Right atrium auricular region (tissue), 2 donors: ENCODE measurements at regions not wholly inside any gene's neighbourhood (a gene's known extent, or its start where the extent isn't known, plus 50 kb on each side); places are given as distances from the start of the nearest gene placed in this dataset.

Experiments
- DNase-seq: peaks from one replicate; pipeline ENCODE4 v3.0.0-alpha.2; 2019; ENCODE audit warnings: low spot score
- H3K27ac ChIP-seq, 2 donors: fragments of 200-600 bp; sonication (generic); 1 replicate in 1 of 2; 2 replicates in 1 of 2; pipeline ENCODE4 v1.5.1; 2016 to 2019
- H3K27me3 ChIP-seq, 2 donors: fragments of 200-600 bp; sonication (generic); one replicate each; pipeline versions ENCODE4 v1.5.1 to v1.6.0; 2017 to 2019
- H3K36me3 ChIP-seq: fragments of 200-600 bp; sonication (generic); one replicate; pipeline ENCODE4 v1.5.1; 2016
- H3K4me1 ChIP-seq, 2 donors: fragments of 200-600 bp; sonication (generic); one replicate each; pipeline versions ENCODE4 v1.5.1 to v1.6.0; 2017 to 2019
- H3K4me3 ChIP-seq, 2 donors: fragments of 200-600 bp; sonication (generic); 1 replicate in 1 of 2; 2 replicates in 1 of 2; pipeline ENCODE4 v1.5.1; 2017 to 2019; ENCODE audit warnings: mild to moderate bottlenecking in 1 of 2, moderate library complexity in 1 of 2
- H3K9me3 ChIP-seq, 2 donors: fragments of 200-600 bp; sonication (generic); one replicate each; pipeline ENCODE4 v1.5.1; 2019
- CTCF ChIP-seq, 2 donors: fragments of 200-600 bp; sonication (generic); IDR thresholded peaks; one replicate each; pipeline ENCODE4 v1.5.1; 2019; ENCODE audit warnings: antibody characterized with exemption in 2 of 2

- Histone ChIP-seq H3K36me3 (no peaks in the 10 kb centered on the region), H3K27ac (no peak overlapping the region), H3K4me1 (no peaks in the 10 kb centered on the region), H3K4me3 (no peak overlapping the region), H3K9me3 (peaks cover 0 to 7% of the 10 kb centered on the region in 2 donors), H3K27me3 (no peaks in the 10 kb centered on the region)
- DNase-seq: no peak
- TF ChIP-seq CTCF (IDR thresholded peaks at IDR 0.05): no peak
These were observed 1474.0 kb upstream of the ACVR2A start for GRCh38 chr2:146370826-146371225.

DNA sequence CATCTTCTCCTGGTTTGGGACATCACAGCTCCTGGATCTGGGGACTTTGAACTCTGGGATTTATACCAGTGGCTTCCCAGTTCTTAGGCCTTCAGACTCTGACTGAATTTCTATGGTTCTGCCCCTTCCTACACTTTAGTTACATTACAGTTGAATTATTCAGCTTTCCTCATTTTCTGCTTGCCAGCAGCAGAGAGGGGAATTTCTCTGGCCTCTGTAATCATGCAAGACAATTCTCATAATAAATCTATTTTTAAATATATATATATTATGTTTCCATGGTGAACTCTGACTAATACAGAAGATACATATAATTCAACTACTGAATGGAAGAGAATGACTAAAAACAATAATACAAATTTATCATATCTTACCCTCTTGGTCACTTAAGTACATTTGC is 1478.6 kb upstream of the ACVR2A start:
- H3K27me3 ChIP-seq: no peaks in the 10 kb centered on the region
- no peak overlapping the region for H3K4me3 ChIP-seq
- peaks cover 0 to 2% of the 10 kb centered on the region in 2 donors for H3K9me3 ChIP-seq
- no peak for DNase-seq
- no peak for TF ChIP-seq CTCF (IDR thresholded peaks at IDR 0.05)
- H3K4me1 ChIP-seq: no peaks in the 10 kb centered on the region
- H3K36me3 ChIP-seq: no peaks in the 10 kb centered on the region
- H3K27ac ChIP-seq: no peak overlapping the region

DNA sequence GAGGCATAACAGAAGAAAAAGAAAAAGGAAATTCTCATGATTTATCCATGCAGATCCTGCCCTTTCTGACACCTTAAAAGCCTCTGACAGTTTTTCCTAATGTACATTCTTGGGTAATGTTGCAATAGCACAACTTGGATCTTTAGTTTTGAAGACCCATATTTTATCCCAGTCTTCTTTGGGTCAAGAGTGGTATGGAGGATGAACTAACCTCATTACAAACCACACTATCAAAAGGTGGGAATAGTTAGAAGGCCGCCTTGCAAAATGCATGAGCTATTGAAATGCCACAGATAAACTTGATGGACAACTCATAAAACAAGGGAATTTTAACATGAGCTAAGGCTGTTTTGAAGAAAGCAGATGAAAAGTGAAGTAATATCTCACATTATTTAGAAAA is 1479.8 kb upstream of the ACVR2A start:
- Histone ChIP-seq H3K36me3 (no peaks in the 10 kb centered on the region), H3K9me3 (no peaks in the 10 kb centered on the region), H3K4me1 (no peaks in the 10 kb centered on the region), H3K27me3 (no peaks in the 10 kb centered on the region), H3K4me3 (no peak overlapping the region), H3K27ac (no peak overlapping the region)
- DNase-seq: no peak
- TF ChIP-seq CTCF (IDR thresholded peaks at IDR 0.05): no peak

- Histone ChIP-seq H3K4me3 (no peak overlapping the region), H3K9me3 (no peaks in the 10 kb centered on the region)
These were observed 1481.1 kb upstream of the ACVR2A start for GRCh38 chr2:146363731-146364130.

DNA sequence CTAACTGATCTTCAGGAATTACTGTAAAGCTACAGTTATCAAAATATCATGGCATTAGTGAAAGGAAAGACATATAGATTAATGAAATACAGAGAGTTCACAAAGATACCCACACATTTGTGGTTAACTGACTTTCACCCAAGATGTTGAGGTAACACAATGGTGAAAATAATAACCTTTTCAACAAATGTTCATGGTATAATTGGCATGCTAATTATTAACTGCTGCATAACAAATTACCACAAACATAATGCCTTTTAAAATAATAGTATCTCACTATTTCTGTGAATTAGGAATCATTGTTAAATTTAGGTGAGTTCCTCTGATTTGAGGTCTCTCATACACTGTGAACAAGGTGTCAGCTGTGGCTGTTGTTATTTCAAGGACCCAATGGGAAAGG is 1493.1 kb upstream of the ACVR2A start:
- TF ChIP-seq CTCF (IDR thresholded peaks at IDR 0.05): no peak
- Histone ChIP-seq H3K4me3 (no peak overlapping the region), H3K9me3 (no peaks in the 10 kb centered on the region), H3K4me1 (no peaks in the 10 kb centered on the region), H3K36me3 (no peaks in the 10 kb centered on the region), H3K27ac (no peak overlapping the region), H3K27me3 (no peaks in the 10 kb centered on the region)
- DNase-seq: no peak

More at GRCh38 chr2:146363731-146364130, 1481.1 kb upstream of the ACVR2A start:
- no peak for DNase-seq
- Histone ChIP-seq H3K4me1 (no peaks in the 10 kb centered on the region), H3K27ac (no peak overlapping the region), H3K36me3 (no peaks in the 10 kb centered on the region), H3K27me3 (no peaks in the 10 kb centered on the region)
- no peak for TF ChIP-seq CTCF (IDR thresholded peaks at IDR 0.05)

- DNase-seq: no peak
- Histone ChIP-seq H3K9me3 (no peaks in the 10 kb centered on the region), H3K36me3 (no peaks in the 10 kb centered on the region), H3K27ac (no peak overlapping the region), H3K27me3 (no peaks in the 10 kb centered on the region), H3K4me3 (no peak overlapping the region), H3K4me1 (no peaks in the 10 kb centered on the region)
- no peak for TF ChIP-seq CTCF (IDR thresholded peaks at IDR 0.05)
These were observed 1495.5 kb upstream of the ACVR2A start for GRCh38 chr2:146349334-146349733.
